ENCODE measurements at regions not wholly inside any gene's neighbourhood (a gene's known extent, or its start where the extent isn't known, plus 50 kb on each side); places are given as distances from the start of the nearest gene placed in this dataset.
A peak's percentile ranks its signal among the peaks of the same experiment; 100 is the strongest.

- no peak for DNase-seq
Measured at GRCh38 chr1:29824025-29824424, 587.7 kb downstream of the PTPRU start.

- DNase-seq = no peak
Measured at GRCh38 chr1:29823561-29823960, 587.2 kb downstream of the PTPRU start.

GRCh38 chr1:29821605-29822004, 585.3 kb downstream of the PTPRU start:
- no peak for DNase-seq

- DNase-seq = no peak
Measured at GRCh38 chr1:29820401-29820800, 584.1 kb downstream of the PTPRU start.

GRCh38 chr1:29812408-29813135, 576.2 kb downstream of the PTPRU start:
- peak in 2 of 3 experiments; percentile 11 to 73 for DNase-seq

DNA sequence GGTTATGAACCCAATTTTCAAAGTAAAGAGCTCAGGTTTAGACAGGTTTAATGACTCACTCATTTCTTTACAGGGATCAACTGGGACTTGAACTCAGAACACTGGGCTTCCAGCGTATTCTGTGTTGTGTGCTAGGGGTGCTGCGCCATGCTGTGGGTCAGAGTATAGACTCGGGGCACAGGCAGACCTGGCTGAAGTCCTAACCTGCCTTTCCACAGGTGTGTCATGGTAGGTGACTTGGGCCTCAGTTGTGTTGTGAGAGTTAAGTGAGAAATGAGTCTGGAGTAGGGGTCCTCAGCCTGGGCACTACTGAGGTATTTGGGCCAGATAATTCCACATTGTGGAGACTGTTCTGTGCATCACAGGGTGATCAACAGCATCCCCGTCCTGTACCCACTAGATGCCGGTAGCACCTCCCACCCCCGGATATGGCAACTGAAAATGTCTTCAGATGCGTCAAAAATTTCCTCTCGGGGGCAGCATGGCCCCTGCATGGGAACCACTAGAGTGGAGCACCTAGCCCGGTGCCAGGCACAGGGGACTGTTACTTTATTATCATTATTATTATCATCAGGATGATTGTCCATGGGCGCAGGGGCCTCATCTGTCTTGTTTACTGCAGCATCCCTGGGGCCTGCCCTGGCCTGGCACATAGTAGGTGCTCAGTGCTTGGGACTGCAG, 575.5 kb downstream of the PTPRU start:
- no peak for DNase-seq

- no peak for DNase-seq
Measured at GRCh38 chr1:29811247-29811646, 574.9 kb downstream of the PTPRU start.

GRCh38 chr1:29810121-29811120, 574.1 kb downstream of the PTPRU start:
- DNase-seq = no peak

- DNase-seq = no peak
Measured at GRCh38 chr1:29809446-29810120, 573.3 kb downstream of the PTPRU start.

- no peak for DNase-seq
Measured at GRCh38 chr1:29808141-29808995, 572.0 kb downstream of the PTPRU start.

GRCh38 chr1:29807689-29808088, 571.4 kb downstream of the PTPRU start:
- DNase-seq = no peak

DNA sequence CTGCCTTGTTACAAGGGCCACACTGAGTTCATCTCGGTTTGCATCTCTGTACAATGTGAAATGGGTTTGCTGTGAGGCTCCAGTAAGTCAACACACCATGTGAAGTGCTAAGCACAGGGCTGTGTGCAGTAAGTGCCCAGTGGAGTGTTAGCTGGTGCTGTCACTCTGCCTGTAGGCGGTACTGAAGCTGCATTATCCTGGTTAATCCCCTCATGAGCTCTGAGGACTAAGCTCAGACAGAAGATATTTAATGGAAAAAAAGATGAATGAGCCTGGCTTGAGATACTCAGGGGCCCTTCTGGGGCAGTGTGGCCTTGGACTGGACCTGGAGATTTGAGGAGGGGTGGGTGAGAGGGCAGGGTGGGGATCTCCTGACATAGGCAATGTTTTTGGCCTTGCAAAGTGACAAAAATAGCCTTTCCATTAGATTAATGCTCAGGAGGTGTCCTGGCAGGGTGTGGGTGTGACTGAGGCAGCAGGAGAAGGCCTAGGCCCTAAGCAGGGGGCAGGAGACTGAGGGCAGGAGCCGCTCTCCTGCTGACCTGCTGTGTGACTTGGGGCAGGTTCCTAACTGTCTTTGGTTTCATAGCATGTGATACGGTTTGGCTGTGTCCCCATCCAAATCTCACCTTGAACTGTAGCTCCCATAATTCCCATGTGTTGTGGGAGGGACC, 570.5 kb downstream of the PTPRU start:
- DNase-seq = no peak

- no peak for DNase-seq
Measured at GRCh38 chr1:29805896-29806160, 569.5 kb downstream of the PTPRU start.

GRCh38 chr1:29805122-29805895, 569.0 kb downstream of the PTPRU start:
- no peak for DNase-seq

DNA sequence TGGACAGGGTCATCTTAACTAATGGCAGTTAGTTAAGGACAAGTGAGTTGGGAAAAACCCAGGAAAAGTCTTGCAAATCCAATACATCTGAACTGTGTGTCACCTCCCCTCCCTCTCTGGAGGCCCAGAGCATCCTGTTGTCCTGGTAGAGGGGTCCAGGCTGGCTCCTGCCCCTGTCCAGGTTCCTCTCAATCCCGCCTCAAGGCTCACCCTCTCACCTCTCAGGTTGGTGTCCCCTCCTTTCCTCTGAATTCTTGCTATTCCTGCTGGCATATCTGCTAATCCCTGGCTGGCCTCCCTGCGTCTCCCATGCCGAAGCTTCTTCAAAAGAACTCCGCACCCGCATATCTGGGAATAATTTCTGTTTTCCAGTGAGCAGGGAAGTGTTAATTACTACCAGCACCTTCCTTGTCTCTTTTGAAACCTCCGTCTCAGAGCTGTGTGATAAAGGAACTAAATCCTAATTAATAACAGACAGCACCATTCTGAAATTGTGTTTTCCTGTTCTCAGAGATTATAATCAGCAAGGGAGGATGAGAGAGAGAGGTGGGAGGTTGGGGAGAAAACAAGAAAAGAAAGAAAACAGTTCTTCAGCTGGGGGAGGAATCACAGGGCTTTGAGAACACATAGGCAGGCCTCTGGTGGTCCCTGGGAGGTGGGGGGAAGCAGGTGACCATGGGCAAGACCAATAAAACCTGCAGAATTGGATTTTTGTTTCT, 568.0 kb downstream of the PTPRU start:
- no peak for DNase-seq

GRCh38 chr1:29803486-29803885, 567.2 kb downstream of the PTPRU start:
- DNase-seq = no peak

GRCh38 chr1:29802181-29803068, 566.1 kb downstream of the PTPRU start:
- DNase-seq = peak; percentile 41 to 93 (median 77)

DNA sequence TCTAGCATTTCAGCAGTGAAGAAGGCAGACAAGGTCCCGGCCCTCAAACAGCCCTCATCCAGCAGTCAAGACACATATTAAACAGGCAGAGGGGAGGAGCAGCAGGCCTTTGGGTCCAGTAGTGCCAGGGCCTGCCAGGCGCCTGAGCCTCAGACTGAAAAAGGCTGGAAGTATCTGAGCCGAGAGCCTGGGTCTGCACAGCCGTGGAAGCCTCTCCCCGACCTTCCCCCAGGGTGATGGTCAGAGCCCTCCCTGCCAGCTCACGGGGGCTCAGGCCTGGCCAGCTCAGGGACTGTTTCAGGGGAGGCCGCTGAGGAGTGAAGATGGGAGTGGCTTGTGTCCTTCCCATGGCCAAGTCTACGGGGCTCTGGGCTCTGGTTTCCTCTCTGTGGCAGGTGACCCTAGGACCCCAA, 565.2 kb downstream of the PTPRU start:
- peak in 1 of 3 experiments; percentile 46 for DNase-seq

DNA sequence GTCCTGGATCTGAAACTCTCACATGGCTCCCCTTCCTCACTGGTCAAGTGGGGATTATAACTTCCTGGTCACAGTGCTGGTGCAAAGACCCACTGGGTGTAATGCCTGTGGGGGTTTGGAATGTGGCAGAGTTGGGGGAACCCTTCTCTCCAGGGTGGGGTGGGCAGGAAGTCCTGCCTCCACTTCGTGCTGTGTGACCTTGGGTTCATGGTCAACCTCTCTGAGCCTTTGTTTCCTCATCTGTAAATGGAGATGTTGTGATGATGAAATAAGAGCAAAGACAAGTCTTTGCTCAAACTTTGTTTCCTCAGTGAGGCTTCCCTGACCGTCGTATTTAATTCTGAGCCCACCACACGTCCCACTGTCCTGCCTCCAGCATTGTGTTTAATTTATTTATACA, 564.7 kb downstream of the PTPRU start:
- DNase-seq = no peak

All from NCI-H1417 (cell line).